ENCODE measurements at regions not wholly inside any gene's neighbourhood (a gene's known extent, or its start where the extent isn't known, plus 50 kb on each side); places are given as distances from the start of the nearest gene placed in this dataset.

DNA sequence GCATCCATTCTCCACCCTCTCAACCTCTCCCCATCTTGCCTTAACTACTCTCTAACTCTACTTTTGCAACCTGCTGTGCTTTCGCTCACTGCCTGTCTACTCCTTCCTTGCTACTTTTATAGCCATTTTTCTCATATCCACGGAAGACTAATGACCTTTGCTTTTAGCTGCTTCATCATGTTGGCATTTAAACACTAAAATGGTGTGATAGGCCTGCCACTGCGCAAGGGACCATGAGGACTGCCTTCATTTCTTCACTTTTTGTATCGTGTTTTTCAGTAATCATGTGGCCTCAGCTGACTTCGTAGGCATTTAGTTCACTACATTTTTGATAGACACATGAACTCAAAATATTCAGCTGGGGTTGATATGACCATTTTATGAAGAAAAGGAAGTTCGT lies 252.1 kb downstream of the BCAT1 start (continued):
- TF ChIP-seq, protein P1, sequence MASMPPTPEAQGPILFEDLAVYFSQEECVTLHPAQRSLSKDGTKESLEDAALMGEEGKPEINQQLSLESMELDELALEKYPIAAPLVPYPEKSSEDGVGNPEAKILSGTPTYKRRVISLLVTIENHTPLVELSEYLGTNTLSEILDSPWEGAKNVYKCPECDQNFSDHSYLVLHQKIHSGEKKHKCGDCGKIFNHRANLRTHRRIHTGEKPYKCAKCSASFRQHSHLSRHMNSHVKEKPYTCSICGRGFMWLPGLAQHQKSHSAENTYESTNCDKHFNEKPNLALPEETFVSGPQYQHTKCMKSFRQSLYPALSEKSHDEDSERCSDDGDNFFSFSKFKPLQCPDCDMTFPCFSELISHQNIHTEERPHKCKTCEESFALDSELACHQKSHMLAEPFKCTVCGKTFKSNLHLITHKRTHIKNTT (CRISPR knock-in tag; IDR thresholded peaks at IDR 0.05) = no peak
- TF ChIP-seq, protein P2, sequence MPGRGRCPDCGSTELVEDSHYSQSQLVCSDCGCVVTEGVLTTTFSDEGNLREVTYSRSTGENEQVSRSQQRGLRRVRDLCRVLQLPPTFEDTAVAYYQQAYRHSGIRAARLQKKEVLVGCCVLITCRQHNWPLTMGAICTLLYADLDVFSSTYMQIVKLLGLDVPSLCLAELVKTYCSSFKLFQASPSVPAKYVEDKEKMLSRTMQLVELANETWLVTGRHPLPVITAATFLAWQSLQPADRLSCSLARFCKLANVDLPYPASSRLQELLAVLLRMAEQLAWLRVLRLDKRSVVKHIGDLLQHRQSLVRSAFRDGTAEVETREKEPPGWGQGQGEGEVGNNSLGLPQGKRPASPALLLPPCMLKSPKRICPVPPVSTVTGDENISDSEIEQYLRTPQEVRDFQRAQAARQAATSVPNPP (CRISPR knock-in tag; IDR thresholded peaks at IDR 0.05) = no peak
- TF ChIP-seq EP300 (IDR thresholded peaks at IDR 0.05; ENCODE audit: low read depth in 2 of 2, low read length in 2 of 2) (no peak), EP300 (CRISPR knock-in tag; IDR thresholded peaks at IDR 0.05; ENCODE audit: borderline replicate concordance) (no peak), ZNF263 (CRISPR knock-in tag; IDR thresholded peaks at IDR 0.05) (no peak), ZNF12 (CRISPR knock-in tag; IDR thresholded peaks at IDR 0.05) (no peak)

DNA sequence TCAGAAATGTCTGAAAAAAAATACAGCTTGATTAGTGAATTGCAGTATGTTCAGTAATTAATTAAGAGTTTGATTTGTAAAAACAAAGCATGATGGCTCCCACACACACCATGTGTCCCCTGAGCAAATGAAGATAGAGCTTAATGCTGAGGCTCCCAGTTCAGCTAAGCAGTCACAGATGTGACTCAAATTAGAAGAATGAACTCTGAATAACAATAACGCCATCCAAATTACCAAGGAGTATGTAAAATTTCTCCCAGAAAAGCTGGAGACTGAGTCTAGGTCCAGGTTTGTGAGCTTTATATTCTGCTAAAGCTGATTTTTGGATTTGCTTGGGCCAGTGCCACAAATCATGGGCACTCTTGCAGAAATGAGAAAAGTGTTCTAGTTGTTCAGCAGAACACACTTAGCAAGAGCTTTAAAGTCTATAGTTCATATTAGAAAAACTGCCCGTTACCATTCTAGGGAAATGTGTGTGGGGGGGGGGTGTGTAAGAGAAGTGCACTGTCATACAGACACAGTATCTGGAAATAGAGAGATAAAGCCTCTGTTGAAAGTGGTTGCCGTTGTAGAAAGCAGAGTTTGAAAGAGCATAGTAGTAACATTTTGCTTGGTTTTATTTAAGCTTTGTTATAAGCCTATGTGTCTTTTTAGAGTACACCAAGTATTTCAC lies 253.1 kb downstream of the BCAT1 start:
- intact Hi-C loops (cut with micrococcal nuclease; ENCODE audit: unreplicated experiment) (no loop called here), in situ Hi-C loops (cut with HindIII; ENCODE audit: extremely low pct_ligation_motif_present, low pct_unique_long_range_greater_than_20kb) (no loop called here)
- Histone ChIP-seq H3K4me2 (ENCODE audit: low read depth, low read length) (no peak overlapping the region), H2AFZ (ENCODE audit: low read length) (no peak overlapping the region), H3K36me3 (replicated peaks in 1 of 2; ENCODE audit: control insufficient read depth in 1 of 2, insufficient read depth in 2 of 2, low read length in 2 of 2) (no peaks in the 10 kb centered on the region), H3K27me3 (ENCODE audit: control insufficient read depth in 1 of 2, insufficient read depth in 2 of 2, low read length in 2 of 2) (no peaks in the 10 kb centered on the region), H3K9me3 (ENCODE audit: low read length) (no peaks in the 10 kb centered on the region), H3K27ac (ENCODE audit: extremely low read length, insufficient read depth, low read length) (no peak overlapping the region), H4K20me1 (ENCODE audit: insufficient read depth, low read length) (no peaks in the 10 kb centered on the region), H3K4me1 (ENCODE audit: insufficient read depth, low read length) (peaks cover 11% of the 10 kb centered on the region), H3K79me2 (ENCODE audit: insufficient read depth, low read length) (no peaks in the 10 kb centered on the region), H3K9ac (ENCODE audit: insufficient read depth, low read depth, low read length) (no peak overlapping the region), H3K4me3 (replicated peaks in 1 of 3; ENCODE audit: insufficient read depth in 1 of 3, low read depth in 2 of 3, low read length in 3 of 3) (no peak overlapping the region)
- 64% methylated on average over 3 of the region's 3 CpGs for WGBS (ENCODE audit: low lambda C conversion rate)
- ChIA-PET POLR2A (no interaction called here), CTCF (ENCODE audit: low intra/inter-chr PET ratio, low total read pairs) (no interaction called here)
- no peak for ATAC-seq
- no peak for FAIRE-seq
- no TSS peak for BruUV-seq (replicated peaks)
- DNase-seq (ENCODE audit: low spot score) = no peak
- TF ChIP-seq, protein P2 (CRISPR knock-in tag; IDR thresholded peaks at IDR 0.05) = no peak
- TF ChIP-seq CEBPB (IDR thresholded peaks at IDR 0.05; ENCODE audit: borderline replicate concordance, low read depth, low read length) (no peak), ZNF354B (CRISPR knock-in tag; IDR thresholded peaks at IDR 0.05) (no peak), ZNF382 (CRISPR knock-in tag; IDR thresholded peaks at IDR 0.05; ENCODE audit: borderline replicate concordance) (no peak), NKX3-1 (CRISPR knock-in tag; IDR thresholded peaks at IDR 0.05) (no peak), ZKSCAN1 (IDR thresholded peaks at IDR 0.05; ENCODE audit: low read length) (no peak), SAFB2 (CRISPR knock-in tag; IDR thresholded peaks at IDR 0.05; ENCODE audit: borderline replicate concordance, low read depth) (no peak)
- TF ChIP-seq, protein P3, sequence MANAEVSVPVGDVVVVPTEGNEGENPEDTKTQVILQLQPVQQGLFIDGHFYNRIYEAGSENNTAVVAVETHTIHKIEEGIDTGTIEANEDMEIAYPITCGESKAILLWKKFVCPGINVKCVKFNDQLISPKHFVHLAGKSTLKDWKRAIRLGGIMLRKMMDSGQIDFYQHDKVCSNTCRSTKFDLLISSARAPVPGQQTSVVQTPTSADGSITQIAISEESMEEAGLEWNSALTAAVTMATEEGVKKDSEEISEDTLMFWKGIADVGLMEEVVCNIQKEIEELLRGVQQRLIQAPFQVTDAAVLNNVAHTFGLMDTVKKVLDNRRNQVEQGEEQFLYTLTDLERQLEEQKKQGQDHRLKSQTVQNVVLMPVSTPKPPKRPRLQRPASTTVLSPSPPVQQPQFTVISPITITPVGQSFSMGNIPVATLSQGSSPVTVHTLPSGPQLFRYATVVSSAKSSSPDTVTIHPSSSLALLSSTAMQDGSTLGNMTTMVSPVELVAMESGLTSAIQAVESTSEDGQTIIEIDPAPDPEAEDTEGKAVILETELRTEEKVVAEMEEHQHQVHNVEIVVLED (CRISPR knock-in tag; IDR thresholded peaks at IDR 0.05; ENCODE audit: borderline replicate concordance) = no peak
- TF ChIP-seq, protein P4, sequence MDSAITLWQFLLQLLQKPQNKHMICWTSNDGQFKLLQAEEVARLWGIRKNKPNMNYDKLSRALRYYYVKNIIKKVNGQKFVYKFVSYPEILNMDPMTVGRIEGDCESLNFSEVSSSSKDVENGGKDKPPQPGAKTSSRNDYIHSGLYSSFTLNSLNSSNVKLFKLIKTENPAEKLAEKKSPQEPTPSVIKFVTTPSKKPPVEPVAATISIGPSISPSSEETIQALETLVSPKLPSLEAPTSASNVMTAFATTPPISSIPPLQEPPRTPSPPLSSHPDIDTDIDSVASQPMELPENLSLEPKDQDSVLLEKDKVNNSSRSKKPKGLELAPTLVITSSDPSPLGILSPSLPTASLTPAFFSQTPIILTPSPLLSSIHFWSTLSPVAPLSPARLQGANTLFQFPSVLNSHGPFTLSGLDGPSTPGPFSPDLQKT (CRISPR knock-in tag; IDR thresholded peaks at IDR 0.05; ENCODE audit: borderline replicate concordance) = no peak

Measured in HepG2 (cell line).